Cardiac septum (tissue), 1 donor: ENCODE measurements at regions not wholly inside any gene's neighbourhood (a gene's known extent, or its start where the extent isn't known, plus 50 kb on each side); places are given as distances from the start of the nearest gene placed in this dataset.

Source experiments
- DNase-seq: peaks from one replicate; pipeline ENCODE4 v3.0.0-alpha.2; 2020; ENCODE audit warnings: low spot score
- intact Hi-C: fragments of 100-400 bp; cut with DNase I; formaldehyde crosslinking; loops from one replicate; pipeline ENCODE4 v1.14.0; 2022
- donor health status: DM: no; HTN: no; CAD: no.

- intact Hi-C loops = no loop called here
- DNase-seq = no peak
These were observed 492.6 kb upstream of the REG3G start for GRCh38 chr2:78532762-78533379.

- intact Hi-C loops = no loop called here
- no peak for DNase-seq
These were observed 490.1 kb upstream of the REG3G start for GRCh38 chr2:78535395-78535794.

GRCh38 chr2:78538322-78538721, 487.2 kb upstream of the REG3G start:
- intact Hi-C loops = no loop called here
- no peak for DNase-seq

GRCh38 chr2:78540255-78540654, 485.2 kb upstream of the REG3G start:
- intact Hi-C loops = no loop called here

GRCh38 chr2:78541088-78541450, 484.4 kb upstream of the REG3G start:
- intact Hi-C loops = no loop called here
- no peak for DNase-seq

More at GRCh38 chr2:78540255-78540654, 485.2 kb upstream of the REG3G start:
- no peak for DNase-seq

GRCh38 chr2:78541451-78542267, 483.8 kb upstream of the REG3G start:
- intact Hi-C loops = no loop called here
- DNase-seq = no peak

GRCh38 chr2:78546843-78547242, 478.7 kb upstream of the REG3G start:
- no peak for DNase-seq
- intact Hi-C loops = no loop called here

GRCh38 chr2:78549766-78550165, 475.7 kb upstream of the REG3G start:
- DNase-seq = no peak
- intact Hi-C loops = no loop called here

GRCh38 chr2:78553866-78554647, 471.4 kb upstream of the REG3G start:
- intact Hi-C loops = no loop called here
- no peak for DNase-seq

GRCh38 chr2:78561876-78562275, 463.6 kb upstream of the REG3G start:
- DNase-seq = no peak
- intact Hi-C loops = no loop called here

- intact Hi-C loops = no loop called here
- no peak for DNase-seq
These were observed 460.8 kb upstream of the REG3G start for GRCh38 chr2:78564666-78565065.

GRCh38 chr2:78568782-78569373, 456.6 kb upstream of the REG3G start:
- intact Hi-C loops = no loop called here
- no peak for DNase-seq

- intact Hi-C loops = no loop called here
- no peak for DNase-seq
These were observed 449.1 kb upstream of the REG3G start for GRCh38 chr2:78576409-78576808.

GRCh38 chr2:78585871-78586270, 439.6 kb upstream of the REG3G start:
- intact Hi-C loops = no loop called here
- no peak for DNase-seq

- no peak for DNase-seq
- intact Hi-C loops = no loop called here
These were observed 439.2 kb upstream of the REG3G start for GRCh38 chr2:78586316-78586715.

- intact Hi-C loops = no loop called here
- DNase-seq = no peak
These were observed 435.6 kb upstream of the REG3G start for GRCh38 chr2:78589871-78590270.

- no peak for DNase-seq
- intact Hi-C loops = no loop called here
These were observed 433.0 kb upstream of the REG3G start for GRCh38 chr2:78592491-78592890.

GRCh38 chr2:78601113-78601512, 424.4 kb upstream of the REG3G start:
- intact Hi-C loops = no loop called here
- no peak for DNase-seq

GRCh38 chr2:78602862-78603261, 422.6 kb upstream of the REG3G start:
- DNase-seq = no peak
- intact Hi-C loops = no loop called here

GRCh38 chr2:78606895-78607294, 418.6 kb upstream of the REG3G start:
- DNase-seq = no peak
- intact Hi-C loops = no loop called here
